ENCODE measurements at regions not wholly inside any gene's neighbourhood (a gene's known extent, or its start where the extent isn't known, plus 50 kb on each side); places are given as distances from the start of the nearest gene placed in this dataset.
"Not testable (repeated sequence)": the region's sequence is repeated elsewhere in the genome, so short reads cannot be mapped to it uniquely, and the experiment has no call there.

- DNase-seq (ENCODE audit: low read depth), result peak; percentile 65
Observed at GRCh38 chr6:137709424-137710236, 157.4 kb upstream of the TNFAIP3 start.

GRCh38 chr6:137711972-137712371 is 155.1 kb upstream of the TNFAIP3 start:
- no peak for DNase-seq (ENCODE audit: low read depth)

GRCh38 chr6:137712587-137712986 is 154.5 kb upstream of the TNFAIP3 start:
- no peak for DNase-seq (ENCODE audit: low read depth)

GRCh38 chr6:137715589-137716045 is 151.4 kb upstream of the TNFAIP3 start:
- DNase-seq (ENCODE audit: low read depth), result peak; percentile 91

GRCh38 chr6:137717074-137718073 is 149.7 kb upstream of the TNFAIP3 start:
- DNase-seq (ENCODE audit: low read depth), result peak; percentile 99

GRCh38 chr6:137718903-137719302 is 148.2 kb upstream of the TNFAIP3 start:
- DNase-seq (ENCODE audit: low read depth), result not testable (repeated sequence)

- no peak for DNase-seq (ENCODE audit: low read depth)
Observed at GRCh38 chr6:137722749-137723272, 144.2 kb upstream of the TNFAIP3 start.

GRCh38 chr6:137723273-137724017 is 143.6 kb upstream of the TNFAIP3 start:
- no peak for DNase-seq (ENCODE audit: low read depth)

- peak; percentile 41 for DNase-seq (ENCODE audit: low read depth)
Observed at GRCh38 chr6:137724018-137724403, 143.0 kb upstream of the TNFAIP3 start.

- DNase-seq (ENCODE audit: low read depth), result peak; percentile 46
Observed at GRCh38 chr6:137724495-137725211, 142.4 kb upstream of the TNFAIP3 start.

GRCh38 chr6:137725949-137726348 is 141.1 kb upstream of the TNFAIP3 start:
- no peak for DNase-seq (ENCODE audit: low read depth)

GRCh38 chr6:137726582-137726981 is 140.5 kb upstream of the TNFAIP3 start:
- DNase-seq (ENCODE audit: low read depth), result no peak

GRCh38 chr6:137727216-137727765 is 139.8 kb upstream of the TNFAIP3 start:
- DNase-seq (ENCODE audit: low read depth), result no peak

- DNase-seq (ENCODE audit: low read depth), result peak; percentile 90
Observed at GRCh38 chr6:137728386-137729349, 138.4 kb upstream of the TNFAIP3 start.

- peak; percentile 43 for DNase-seq (ENCODE audit: low read depth)
Observed at GRCh38 chr6:137729866-137730629, 137.0 kb upstream of the TNFAIP3 start.

GRCh38 chr6:137731600-137731959 is 135.5 kb upstream of the TNFAIP3 start:
- no peak for DNase-seq (ENCODE audit: low read depth)

GRCh38 chr6:137731960-137732616 is 135.0 kb upstream of the TNFAIP3 start:
- DNase-seq (ENCODE audit: low read depth), result peak; percentile 46

- DNase-seq (ENCODE audit: low read depth), result no peak
Observed at GRCh38 chr6:137733372-137733771, 133.7 kb upstream of the TNFAIP3 start.
